GM19463 (cell line): ENCODE measurements at regions not wholly inside any gene's neighbourhood (a gene's known extent, or its start where the extent isn't known, plus 50 kb on each side); places are given as distances from the start of the nearest gene placed in this dataset.

Experiments
- ATAC-seq: cut with Tn5 transposase; IDR thresholded peaks from one replicate; pipeline ENCODE4 v1.9.1; 2021; ENCODE audit warnings: mild to moderate bottlenecking, moderate library complexity; ENCODE audit not compliant: unreplicated experiment

DNA sequence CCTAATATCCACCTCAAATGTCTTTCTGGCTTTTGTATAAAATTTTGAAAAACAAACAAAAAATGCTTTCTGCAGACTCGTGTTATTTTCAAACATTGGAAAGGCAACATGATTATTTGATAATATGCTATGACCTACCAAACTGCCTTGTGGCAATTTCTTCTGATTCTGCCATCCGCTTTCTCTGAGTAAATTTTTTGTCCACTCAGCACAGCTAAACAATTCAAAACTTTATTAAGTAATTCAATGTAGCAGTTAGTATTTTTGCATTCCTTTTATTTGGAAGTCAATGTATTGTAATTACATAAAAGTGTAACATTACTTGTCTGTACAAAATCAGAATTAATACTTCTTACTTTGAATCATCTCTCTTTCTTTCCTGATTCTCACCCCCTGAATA lies 1206.6 kb upstream of the EYS start:
- no peak for ATAC-seq

GRCh38 chr6:66902457-66902856 lies 1195.4 kb upstream of the EYS start:
- no peak for ATAC-seq

GRCh38 chr6:66900133-66901083 lies 1193.4 kb upstream of the EYS start:
- ATAC-seq, result no peak

DNA sequence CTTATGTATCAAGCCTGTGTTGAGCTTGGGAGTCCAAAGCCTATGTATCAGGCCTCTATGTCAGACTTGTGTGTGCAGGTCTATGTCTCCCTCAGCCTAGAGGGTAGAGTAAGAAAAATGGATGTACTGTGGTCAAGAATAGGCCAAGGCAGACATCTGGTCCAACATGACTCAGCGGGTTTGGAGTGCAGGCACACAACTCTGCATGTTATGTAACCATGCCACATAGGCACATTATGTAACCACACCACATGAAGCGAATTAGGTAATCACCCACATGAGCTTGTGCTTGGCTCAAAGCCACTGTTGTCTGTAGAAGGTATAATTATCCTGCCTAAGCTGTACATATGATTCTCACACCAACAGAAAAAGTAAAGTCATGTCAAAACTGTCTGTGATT lies 1190.5 kb upstream of the EYS start:
- ATAC-seq, result no peak

DNA sequence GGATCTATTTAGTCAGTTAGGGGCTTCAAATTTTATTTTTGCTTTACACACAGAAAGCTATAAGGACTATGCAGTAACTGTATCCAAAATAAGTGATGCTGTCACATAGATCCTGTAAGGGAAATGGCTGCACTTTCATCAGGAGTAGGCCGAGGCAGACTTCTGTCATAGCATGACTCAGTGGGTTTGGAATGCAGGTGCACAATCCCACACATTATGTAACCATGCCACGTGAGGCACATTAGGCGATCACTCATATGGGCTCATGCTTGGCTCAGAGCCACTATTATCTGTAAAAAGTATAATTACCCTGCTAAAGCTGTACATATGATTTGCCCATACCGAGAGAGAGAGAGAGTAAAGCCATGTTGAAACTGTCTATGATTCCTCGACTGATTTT lies 1189.4 kb upstream of the EYS start:
- ATAC-seq, result no peak

DNA sequence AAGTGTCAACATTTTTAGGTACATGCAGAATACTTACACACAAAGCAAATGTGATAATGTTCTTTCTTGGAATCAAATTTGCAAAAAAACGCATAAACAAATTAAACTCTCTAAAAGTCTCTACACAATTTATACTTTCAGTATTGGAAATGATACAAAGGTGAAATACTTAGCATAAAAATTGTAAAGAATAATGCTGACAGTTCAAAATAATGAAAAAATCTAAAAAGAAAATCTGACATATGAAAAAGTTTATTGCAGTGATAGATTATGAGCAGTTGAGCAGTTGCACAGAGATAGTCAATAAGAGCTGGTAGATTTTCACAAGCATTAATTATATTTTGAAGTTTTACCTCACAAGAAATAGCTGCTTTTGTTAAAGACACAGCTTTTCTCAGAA lies 1176.4 kb upstream of the EYS start:
- no peak for ATAC-seq

- no peak for ATAC-seq
Observed at GRCh38 chr6:66866801-66867200, 1159.8 kb upstream of the EYS start.

DNA sequence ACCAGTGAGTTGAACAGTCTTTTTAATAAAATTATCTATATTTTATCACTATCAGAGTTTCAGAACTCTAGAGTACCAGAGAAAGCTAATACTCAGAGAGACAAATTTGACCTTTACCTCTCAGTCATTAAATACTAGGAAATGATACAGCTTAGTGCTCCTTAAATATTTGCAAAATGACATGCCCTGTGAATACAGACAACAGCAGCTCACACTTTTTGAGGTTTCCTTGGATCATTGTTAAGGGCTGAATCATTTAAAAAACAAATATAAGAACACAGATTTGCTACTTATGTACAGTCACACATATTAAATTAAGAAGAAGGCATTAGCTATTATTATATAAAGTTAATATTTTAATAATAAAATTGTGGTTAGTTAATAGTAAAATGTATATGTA lies 1158.7 kb upstream of the EYS start:
- ATAC-seq, result no peak

DNA sequence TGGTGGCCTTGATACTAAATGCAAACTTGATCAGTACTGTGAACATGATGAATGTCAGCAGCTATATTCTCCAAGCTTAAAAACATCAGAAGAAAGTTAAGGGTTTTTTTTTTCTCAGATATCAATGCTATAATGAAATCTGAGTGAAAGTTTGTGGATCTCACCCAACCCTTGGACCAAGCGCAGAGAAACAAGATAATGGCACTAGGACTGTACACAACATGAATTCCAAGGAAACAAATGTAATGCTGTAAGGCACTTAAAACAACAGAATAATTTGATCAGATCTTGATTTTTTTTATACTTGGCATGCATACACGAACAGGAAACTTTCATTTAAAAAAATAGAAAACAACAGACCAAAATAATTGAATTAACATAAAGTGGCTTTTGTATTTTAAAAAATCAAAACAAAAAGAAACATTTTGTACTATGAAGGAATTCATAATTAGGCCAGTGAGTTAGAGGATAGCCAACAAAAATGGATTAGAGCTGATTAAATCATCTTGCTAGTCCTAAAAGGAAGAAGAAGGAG lies 1154.0 kb upstream of the EYS start:
- ATAC-seq, result no peak

GRCh38 chr6:66860328-66860727 lies 1153.3 kb upstream of the EYS start:
- no peak for ATAC-seq

- ATAC-seq, result no peak
Observed at GRCh38 chr6:66858196-66858595, 1151.2 kb upstream of the EYS start.

DNA sequence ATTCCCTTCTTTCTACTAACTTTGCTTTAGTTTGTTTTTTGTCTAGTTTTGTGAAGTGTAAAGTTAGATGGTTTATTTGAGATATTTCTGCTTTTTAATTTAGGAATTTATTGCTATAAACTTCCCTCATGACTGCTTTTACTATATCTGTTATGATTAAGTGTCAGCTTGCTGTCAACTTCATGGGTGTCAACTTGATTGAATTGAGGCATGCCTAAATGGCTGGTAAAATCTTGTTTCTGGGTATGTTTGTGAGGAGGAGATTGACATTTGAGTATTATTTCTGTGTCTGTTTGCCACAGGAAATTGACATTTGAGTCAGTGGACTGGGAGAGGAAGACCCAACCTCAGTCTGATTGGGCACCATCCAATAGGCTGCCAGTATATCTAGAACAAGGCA lies 1147.0 kb upstream of the EYS start:
- ATAC-seq, result no peak

GRCh38 chr6:66851930-66852329 lies 1144.9 kb upstream of the EYS start:
- no peak for ATAC-seq

- ATAC-seq, result no peak
Observed at GRCh38 chr6:66849843-66850242, 1142.8 kb upstream of the EYS start.

GRCh38 chr6:66848244-66848953 lies 1141.4 kb upstream of the EYS start:
- no peak for ATAC-seq

GRCh38 chr6:66838764-66839163 lies 1131.7 kb upstream of the EYS start:
- no peak for ATAC-seq

- no peak for ATAC-seq
Observed at GRCh38 chr6:66825539-66825938, 1118.5 kb upstream of the EYS start.

DNA sequence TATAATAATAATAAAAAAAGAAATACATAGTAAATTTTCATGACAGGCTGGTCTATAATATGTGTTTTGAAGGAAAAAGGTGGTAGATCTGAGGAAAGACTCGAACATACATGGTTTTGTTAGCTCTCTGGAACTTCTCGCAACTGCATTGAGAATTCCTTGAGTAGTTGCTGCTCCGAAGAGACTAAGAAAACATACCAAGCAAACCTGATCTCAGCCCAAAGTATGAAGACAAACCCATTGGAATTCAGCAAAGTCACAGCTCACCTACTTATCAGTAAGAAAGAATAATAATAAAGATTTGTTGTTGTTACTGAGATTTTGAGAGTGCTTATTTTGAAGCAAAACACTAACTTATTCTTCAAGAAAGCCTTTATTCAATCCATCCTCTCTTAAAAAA lies 1107.1 kb upstream of the EYS start:
- ATAC-seq, result no peak

GRCh38 chr6:66808771-66809170 lies 1101.7 kb upstream of the EYS start:
- no peak for ATAC-seq

DNA sequence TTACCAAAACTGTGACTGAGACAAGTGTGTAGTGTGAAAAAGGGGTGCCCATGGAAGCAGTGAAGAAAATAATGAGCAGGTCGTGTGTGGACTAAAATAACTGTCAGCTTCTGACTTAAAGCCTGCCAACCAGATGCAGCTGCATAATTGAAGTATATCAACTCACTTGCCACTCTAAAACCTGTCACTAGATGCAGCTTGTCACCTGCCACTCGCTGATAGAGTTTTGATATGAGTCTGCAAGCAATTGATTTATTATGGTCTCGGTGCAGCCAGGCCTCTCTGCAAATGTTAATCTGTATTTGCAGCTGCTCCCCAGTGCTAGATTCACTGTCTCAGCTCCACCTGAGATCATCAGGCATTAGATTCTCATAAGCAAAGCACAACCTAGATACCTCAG lies 1090.0 kb upstream of the EYS start:
- ATAC-seq, result no peak

GRCh38 chr6:66788579-66788978 lies 1081.6 kb upstream of the EYS start:
- ATAC-seq, result no peak

GRCh38 chr6:66772800-66773199 lies 1065.8 kb upstream of the EYS start:
- ATAC-seq, result no peak
